GM12878 (cell line): ENCODE measurements at regions not wholly inside any gene's neighbourhood (a gene's known extent, or its start where the extent isn't known, plus 50 kb on each side); places are given as distances from the start of the nearest gene placed in this dataset.

Experiments
- CBFB ChIP-seq: IDR thresholded peaks from 2 replicates; pipeline ENCODE4 v1.6.1; 2016; ENCODE audit warnings: antibody characterized with exemption, low read depth
- DPF2 ChIP-seq: fragments of 450-650 bp; IDR thresholded peaks from 2 replicates; pipeline ENCODE4 v1.6.1; 2017; ENCODE audit warnings: mild to moderate bottlenecking
- ESRRA ChIP-seq: IDR thresholded peaks from 2 replicates; pipeline ENCODE4 v1.6.1; 2012; ENCODE audit warnings: mild to moderate bottlenecking, low read length, improper control_type of control experiment
- EZH2 ChIP-seq: IDR thresholded peaks from 2 replicates; pipeline ENCODE4 v1.6.1; 2012; ENCODE audit warnings: low read depth, mild to moderate bottlenecking, control low read depth, inconsistent platforms, low read length, borderline replicate concordance; ENCODE audit not compliant: control insufficient read depth
- NR2C2 ChIP-seq: IDR thresholded peaks from 2 replicates; pipeline ENCODE4 v1.6.1; 2011; ENCODE audit warnings: borderline replicate concordance, low read depth; ENCODE audit not compliant: control insufficient read depth, insufficient read length
- SIX5 ChIP-seq: IDR thresholded peaks from 2 replicates; pipeline ENCODE4 v1.6.1; 2011; ENCODE audit warnings: mild to moderate bottlenecking, low read depth, low read length, moderate library complexity; ENCODE audit not compliant: severe bottlenecking
- SMC3 ChIP-seq: IDR thresholded peaks from 2 replicates; pipeline ENCODE4 v1.6.1; 2011; ENCODE audit warnings: low read length, improper control_type of control experiment, borderline replicate concordance
- TF ChIP-seq, protein P1 (sequence below): fragments of 450-650 bp; formaldehyde crosslinking; IDR thresholded peaks from 2 replicates; pipeline ENCODE4 v1.4.0; 2022; ENCODE audit warnings: mild to moderate bottlenecking, moderate library complexity
- TF ChIP-seq, protein P2 (sequence below), 3 experiments: IDR thresholded peaks in 2 of 3; conservative IDR thresholded peaks in 1 of 3; 2 replicates each; pipeline ENCODE4 v1.5.1; 2011; ENCODE audit warnings: low read depth in 3 of 3, low read length in 3 of 3, mild to moderate bottlenecking in 3 of 3, control low read depth in 2 of 3, moderate library complexity in 2 of 3, inconsistent platforms in 1 of 3, mixed read lengths in 1 of 3; ENCODE audit not compliant: control insufficient read depth in 2 of 3, insufficient read depth in 1 of 3; ENCODE audit errors: extremely low read depth in 1 of 3
- TF ChIP-seq, protein P3 (sequence below): fragments of 450-650 bp; IDR thresholded peaks from 2 replicates; pipeline ENCODE4 v1.6.1; 2017; ENCODE audit warnings: mild to moderate bottlenecking

DNA sequence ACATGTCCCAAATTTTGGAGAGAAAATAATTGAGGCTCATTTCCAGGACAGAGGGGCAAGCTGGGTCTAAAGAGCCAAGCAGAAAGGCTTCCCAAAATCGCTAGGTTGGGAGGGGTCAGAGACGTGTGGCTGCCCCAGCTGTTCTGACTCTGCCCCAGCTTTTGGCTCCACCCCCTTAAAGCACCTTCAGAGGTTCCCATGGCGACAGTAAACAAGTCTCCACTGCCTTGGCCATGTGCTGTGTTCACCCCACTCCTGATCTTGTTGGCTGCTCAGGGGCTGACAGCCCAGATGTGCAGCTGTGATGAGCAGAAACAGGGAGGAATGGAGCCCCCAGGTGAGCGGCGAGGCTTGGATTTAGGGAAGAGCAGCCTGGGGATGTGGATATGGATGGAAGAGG, 72.8 kb upstream of the SPTLC3 start:
- TF ChIP-seq, protein P1, sequence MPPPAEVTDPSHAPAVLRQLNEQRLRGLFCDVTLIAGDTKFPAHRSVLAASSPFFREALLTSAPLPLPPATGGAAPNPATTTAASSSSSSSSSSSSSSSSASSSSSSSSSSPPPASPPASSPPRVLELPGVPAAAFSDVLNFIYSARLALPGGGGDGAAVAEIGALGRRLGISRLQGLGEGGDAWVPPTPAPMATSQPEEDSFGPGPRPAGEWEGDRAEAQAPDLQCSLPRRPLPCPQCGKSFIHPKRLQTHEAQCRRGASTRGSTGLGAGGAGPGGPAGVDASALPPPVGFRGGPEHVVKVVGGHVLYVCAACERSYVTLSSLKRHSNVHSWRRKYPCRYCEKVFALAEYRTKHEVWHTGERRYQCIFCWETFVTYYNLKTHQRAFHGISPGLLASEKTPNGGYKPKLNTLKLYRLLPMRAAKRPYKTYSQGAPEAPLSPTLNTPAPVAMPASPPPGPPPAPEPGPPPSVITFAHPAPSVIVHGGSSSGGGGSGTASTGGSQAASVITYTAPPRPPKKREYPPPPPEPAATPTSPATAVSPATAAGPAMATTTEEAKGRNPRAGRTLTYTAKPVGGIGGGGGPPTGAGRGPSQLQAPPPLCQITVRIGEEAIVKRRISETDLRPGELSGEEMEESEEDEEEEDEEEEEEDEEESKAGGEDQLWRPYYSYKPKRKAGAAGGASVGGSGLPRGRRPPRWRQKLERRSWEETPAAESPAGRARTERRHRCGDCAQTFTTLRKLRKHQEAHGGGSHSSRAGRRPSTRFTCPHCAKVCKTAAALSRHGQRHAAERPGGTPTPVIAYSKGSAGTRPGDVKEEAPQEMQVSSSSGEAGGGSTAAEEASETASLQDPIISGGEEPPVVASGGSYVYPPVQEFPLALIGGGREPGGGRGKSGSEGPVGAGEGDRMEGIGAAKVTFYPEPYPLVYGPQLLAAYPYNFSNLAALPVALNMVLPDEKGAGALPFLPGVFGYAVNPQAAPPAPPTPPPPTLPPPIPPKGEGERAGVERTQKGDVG (CRISPR knock-in tag) = no peak
- TF ChIP-seq SIX5 = no peak
- TF ChIP-seq, protein P2, sequence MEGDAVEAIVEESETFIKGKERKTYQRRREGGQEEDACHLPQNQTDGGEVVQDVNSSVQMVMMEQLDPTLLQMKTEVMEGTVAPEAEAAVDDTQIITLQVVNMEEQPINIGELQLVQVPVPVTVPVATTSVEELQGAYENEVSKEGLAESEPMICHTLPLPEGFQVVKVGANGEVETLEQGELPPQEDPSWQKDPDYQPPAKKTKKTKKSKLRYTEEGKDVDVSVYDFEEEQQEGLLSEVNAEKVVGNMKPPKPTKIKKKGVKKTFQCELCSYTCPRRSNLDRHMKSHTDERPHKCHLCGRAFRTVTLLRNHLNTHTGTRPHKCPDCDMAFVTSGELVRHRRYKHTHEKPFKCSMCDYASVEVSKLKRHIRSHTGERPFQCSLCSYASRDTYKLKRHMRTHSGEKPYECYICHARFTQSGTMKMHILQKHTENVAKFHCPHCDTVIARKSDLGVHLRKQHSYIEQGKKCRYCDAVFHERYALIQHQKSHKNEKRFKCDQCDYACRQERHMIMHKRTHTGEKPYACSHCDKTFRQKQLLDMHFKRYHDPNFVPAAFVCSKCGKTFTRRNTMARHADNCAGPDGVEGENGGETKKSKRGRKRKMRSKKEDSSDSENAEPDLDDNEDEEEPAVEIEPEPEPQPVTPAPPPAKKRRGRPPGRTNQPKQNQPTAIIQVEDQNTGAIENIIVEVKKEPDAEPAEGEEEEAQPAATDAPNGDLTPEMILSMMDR (IDR thresholded peaks at IDR 0.05 in 2 of 3, conservative IDR thresholded peaks at IDR 0.05 in 1 of 3; ENCODE audit: control insufficient read depth in 2 of 3, extremely low read depth in 1 of 3, insufficient read depth in 1 of 3, low read depth in 3 of 3, low read length in 3 of 3) = no peak
- no peak for TF ChIP-seq ESRRA
- no peak for TF ChIP-seq NR2C2
- no peak for TF ChIP-seq CBFB
- no peak for TF ChIP-seq DPF2
- no peak for TF ChIP-seq EZH2
- TF ChIP-seq SMC3 = no peak
- TF ChIP-seq, protein P3, sequence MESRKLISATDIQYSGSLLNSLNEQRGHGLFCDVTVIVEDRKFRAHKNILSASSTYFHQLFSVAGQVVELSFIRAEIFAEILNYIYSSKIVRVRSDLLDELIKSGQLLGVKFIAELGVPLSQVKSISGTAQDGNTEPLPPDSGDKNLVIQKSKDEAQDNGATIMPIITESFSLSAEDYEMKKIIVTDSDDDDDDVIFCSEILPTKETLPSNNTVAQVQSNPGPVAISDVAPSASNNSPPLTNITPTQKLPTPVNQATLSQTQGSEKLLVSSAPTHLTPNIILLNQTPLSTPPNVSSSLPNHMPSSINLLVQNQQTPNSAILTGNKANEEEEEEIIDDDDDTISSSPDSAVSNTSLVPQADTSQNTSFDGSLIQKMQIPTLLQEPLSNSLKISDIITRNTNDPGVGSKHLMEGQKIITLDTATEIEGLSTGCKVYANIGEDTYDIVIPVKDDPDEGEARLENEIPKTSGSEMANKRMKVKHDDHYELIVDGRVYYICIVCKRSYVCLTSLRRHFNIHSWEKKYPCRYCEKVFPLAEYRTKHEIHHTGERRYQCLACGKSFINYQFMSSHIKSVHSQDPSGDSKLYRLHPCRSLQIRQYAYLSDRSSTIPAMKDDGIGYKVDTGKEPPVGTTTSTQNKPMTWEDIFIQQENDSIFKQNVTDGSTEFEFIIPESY = no peak
